ENCODE measurements at regions not wholly inside any gene's neighbourhood (a gene's known extent, or its start where the extent isn't known, plus 50 kb on each side); places are given as distances from the start of the nearest gene placed in this dataset.

DNA sequence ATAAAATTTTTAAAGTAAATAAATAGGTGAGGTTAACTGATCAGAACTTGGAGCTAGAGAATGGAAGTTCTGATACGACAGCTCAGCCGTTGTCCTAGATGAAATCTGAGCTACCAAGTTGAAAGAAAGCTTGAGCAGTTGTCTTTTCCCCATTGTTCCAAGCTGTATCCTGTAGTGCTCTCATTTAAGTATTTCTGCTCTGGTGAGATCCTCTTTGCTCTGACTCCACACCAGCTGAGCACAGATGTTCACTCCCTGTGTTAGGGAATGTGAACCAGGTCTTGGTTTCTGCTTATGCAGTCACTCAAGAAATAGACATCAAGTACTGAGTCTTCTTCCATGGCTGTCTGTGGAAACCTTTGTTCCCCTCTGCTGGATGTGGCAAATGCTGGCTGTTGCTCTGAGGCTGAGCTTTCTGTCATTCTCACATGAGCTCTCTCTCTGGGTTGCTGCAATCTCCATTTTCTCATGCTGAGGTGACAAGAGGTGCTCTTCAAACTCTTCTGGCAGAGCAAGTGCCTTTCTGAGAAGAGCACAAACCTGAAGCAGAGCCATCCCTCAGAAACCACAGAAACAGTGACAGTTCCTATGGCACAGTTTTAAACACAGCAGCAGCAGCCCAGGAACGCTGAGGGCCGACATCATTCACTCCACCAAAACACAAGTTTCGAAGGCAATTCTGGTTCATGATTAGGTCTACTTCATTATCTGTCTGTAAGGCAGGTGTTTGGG, 194.1 kb downstream of the SP3 start (continued):
- TF ChIP-seq, protein P1, sequence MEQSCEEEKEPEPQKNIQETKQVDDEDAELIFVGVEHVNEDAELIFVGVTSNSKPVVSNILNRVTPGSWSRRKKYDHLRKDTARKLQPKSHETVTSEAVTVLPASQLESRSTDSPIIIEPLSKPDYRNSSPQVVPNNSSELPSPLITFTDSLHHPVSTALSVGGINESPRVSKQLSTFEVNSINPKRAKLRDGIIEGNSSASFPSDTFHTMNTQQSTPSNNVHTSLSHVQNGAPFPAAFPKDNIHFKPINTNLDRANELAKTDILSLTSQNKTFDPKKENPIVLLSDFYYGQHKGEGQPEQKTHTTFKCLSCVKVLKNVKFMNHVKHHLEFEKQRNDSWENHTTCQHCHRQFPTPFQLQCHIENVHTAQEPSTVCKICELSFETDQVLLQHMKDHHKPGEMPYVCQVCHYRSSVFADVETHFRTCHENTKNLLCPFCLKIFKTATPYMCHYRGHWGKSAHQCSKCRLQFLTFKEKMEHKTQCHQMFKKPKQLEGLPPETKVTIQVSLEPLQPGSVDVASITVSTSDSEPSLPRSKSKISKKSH (CRISPR knock-in tag; IDR thresholded peaks at IDR 0.05; ENCODE audit: borderline replicate concordance): no peak
- TF ChIP-seq PAF1 (CRISPR knock-in tag; IDR thresholded peaks at IDR 0.05) (no peak), ZNF564 (CRISPR knock-in tag; IDR thresholded peaks at IDR 0.05) (no peak)
- TF ChIP-seq, protein P2, sequence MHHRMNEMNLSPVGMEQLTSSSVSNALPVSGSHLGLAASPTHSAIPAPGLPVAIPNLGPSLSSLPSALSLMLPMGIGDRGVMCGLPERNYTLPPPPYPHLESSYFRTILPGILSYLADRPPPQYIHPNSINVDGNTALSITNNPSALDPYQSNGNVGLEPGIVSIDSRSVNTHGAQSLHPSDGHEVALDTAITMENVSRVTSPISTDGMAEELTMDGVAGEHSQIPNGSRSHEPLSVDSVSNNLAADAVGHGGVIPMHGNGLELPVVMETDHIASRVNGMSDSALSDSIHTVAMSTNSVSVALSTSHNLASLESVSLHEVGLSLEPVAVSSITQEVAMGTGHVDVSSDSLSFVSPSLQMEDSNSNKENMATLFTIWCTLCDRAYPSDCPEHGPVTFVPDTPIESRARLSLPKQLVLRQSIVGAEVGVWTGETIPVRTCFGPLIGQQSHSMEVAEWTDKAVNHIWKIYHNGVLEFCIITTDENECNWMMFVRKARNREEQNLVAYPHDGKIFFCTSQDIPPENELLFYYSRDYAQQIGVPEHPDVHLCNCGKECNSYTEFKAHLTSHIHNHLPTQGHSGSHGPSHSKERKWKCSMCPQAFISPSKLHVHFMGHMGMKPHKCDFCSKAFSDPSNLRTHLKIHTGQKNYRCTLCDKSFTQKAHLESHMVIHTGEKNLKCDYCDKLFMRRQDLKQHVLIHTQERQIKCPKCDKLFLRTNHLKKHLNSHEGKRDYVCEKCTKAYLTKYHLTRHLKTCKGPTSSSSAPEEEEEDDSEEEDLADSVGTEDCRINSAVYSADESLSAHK (CRISPR knock-in tag; IDR thresholded peaks at IDR 0.05; ENCODE audit: borderline replicate concordance): no peak

DNA sequence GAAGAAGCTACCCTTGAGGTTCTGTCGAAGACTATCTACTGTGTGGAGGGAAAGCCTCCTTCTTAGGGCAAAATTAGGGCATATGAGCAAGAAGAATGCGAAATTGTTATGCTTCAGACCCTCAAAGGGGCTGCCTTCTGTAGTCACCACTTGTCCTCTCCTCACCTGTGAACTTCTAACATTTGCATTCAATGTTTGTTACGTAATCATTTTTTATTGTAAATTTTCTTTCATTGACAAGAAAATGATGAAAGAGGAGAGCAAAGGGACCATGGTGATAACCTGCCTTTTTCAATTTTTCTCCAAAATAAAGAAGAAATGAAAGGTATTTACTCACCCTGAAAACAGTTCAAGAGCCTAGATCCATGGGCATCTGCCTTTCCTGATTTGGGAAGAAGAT, 193.0 kb downstream of the SP3 start:
- intact Hi-C loops (cut with micrococcal nuclease; ENCODE audit: unreplicated experiment) (no loop called here), in situ Hi-C loops (cut with HindIII; ENCODE audit: extremely low pct_ligation_motif_present, low pct_unique_long_range_greater_than_20kb) (no loop called here)
- H3K9ac ChIP-seq (ENCODE audit: insufficient read depth, low read depth, low read length): no peak overlapping the region
- no peak overlapping the region for H3K27ac ChIP-seq (ENCODE audit: extremely low read length, insufficient read depth, low read length)
- POLR2A ChIA-PET: no interaction called here
- H3K79me2 ChIP-seq (ENCODE audit: insufficient read depth, low read length): no peaks in the 10 kb centered on the region
- H3K9me3 ChIP-seq (ENCODE audit: low read length): no peaks in the 10 kb centered on the region
- H3K4me2 ChIP-seq (ENCODE audit: low read depth, low read length): no peak overlapping the region
- H3K36me3 ChIP-seq (replicated peaks in 1 of 2; ENCODE audit: control insufficient read depth in 1 of 2, insufficient read depth in 2 of 2, low read length in 2 of 2): no peaks in the 10 kb centered on the region
- 0 out of 2 replicates have a peak, but pooled peaks have one; percentile 17 for TF ChIP-seq CEBPB (IDR thresholded peaks at IDR 0.05; ENCODE audit: borderline replicate concordance, low read depth, low read length)
- no peak for TF ChIP-seq ZFP90 (CRISPR knock-in tag; IDR thresholded peaks at IDR 0.05; ENCODE audit: borderline replicate concordance)
- TF ChIP-seq, protein P3, sequence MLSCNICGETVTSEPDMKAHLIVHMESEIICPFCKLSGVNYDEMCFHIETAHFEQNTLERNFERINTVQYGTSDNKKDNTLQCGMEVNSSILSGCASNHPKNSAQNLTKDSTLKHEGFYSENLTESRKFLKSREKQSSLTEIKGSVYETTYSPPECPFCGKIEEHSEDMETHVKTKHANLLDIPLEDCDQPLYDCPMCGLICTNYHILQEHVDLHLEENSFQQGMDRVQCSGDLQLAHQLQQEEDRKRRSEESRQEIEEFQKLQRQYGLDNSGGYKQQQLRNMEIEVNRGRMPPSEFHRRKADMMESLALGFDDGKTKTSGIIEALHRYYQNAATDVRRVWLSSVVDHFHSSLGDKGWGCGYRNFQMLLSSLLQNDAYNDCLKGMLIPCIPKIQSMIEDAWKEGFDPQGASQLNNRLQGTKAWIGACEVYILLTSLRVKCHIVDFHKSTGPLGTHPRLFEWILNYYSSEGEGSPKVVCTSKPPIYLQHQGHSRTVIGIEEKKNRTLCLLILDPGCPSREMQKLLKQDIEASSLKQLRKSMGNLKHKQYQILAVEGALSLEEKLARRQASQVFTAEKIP (CRISPR knock-in tag; IDR thresholded peaks at IDR 0.05; ENCODE audit: borderline replicate concordance): no peak
- TF ChIP-seq DR1 (CRISPR knock-in tag; IDR thresholded peaks at IDR 0.05): no peak
- no peak for TF ChIP-seq ZNF674 (CRISPR knock-in tag; IDR thresholded peaks at IDR 0.05; ENCODE audit: low read depth)
- 0 out of 2 replicates have a peak, but pooled peaks have one; percentile 24 for TF ChIP-seq ATF7 (IDR thresholded peaks at IDR 0.05)
- TF ChIP-seq ATF7 (CRISPR knock-in tag; IDR thresholded peaks at IDR 0.05): no peak
- FAIRE-seq: no peak
- no peak overlapping the region for H2AFZ ChIP-seq (ENCODE audit: low read length)
- H4K20me1 ChIP-seq (ENCODE audit: insufficient read depth, low read length): no peaks in the 10 kb centered on the region
- H3K4me3 ChIP-seq (replicated peaks in 1 of 3; ENCODE audit: insufficient read depth in 1 of 3, low read depth in 2 of 3, low read length in 3 of 3): no peak overlapping the region
- no peak for DNase-seq (ENCODE audit: low spot score)
- no TSS peak for BruUV-seq (replicated peaks)
- no peak for ATAC-seq
- 1% methylated on average over 3 of the region's 3 CpGs for WGBS (ENCODE audit: low lambda C conversion rate)
- H3K4me1 ChIP-seq (ENCODE audit: insufficient read depth, low read length): no peaks in the 10 kb centered on the region
- CTCF ChIA-PET (ENCODE audit: low intra/inter-chr PET ratio, low total read pairs): no interaction called here
- H3K27me3 ChIP-seq (ENCODE audit: control insufficient read depth in 1 of 2, insufficient read depth in 2 of 2, low read length in 2 of 2): peaks cover 2 to 28% of the 10 kb centered on the region in 2 experiments; a peak in 4 of 5 replicates

Data from HepG2 (cell line).